A549 (cell line): ENCODE measurements at regions not wholly inside any gene's neighbourhood (a gene's known extent, or its start where the extent isn't known, plus 50 kb on each side); places are given as distances from the start of the nearest gene placed in this dataset.

ENCODE experiments used
- CHD4 ChIP-seq: fragments of 200-600 bp; sonication (generic); IDR thresholded peaks from 2 replicates; pipeline ENCODE4 v1.6.1; 2016; ENCODE audit warnings: antibody characterized with exemption, mild to moderate bottlenecking, borderline replicate concordance
- EP300 ChIP-seq, 2 experiments: fragments of >200 bp; sonication (Bioruptor Twin); formaldehyde crosslinking; IDR thresholded peaks; 2 replicates in 1 of 2; 3 replicates in 1 of 2; pipeline ENCODE4 v1.6.1; 2016 to 2017
- RAD21 ChIP-seq, 2 experiments: fragments of >200 bp in 1 of 2; sonication (Bioruptor Twin) in 1 of 2; formaldehyde crosslinking in 1 of 2; IDR thresholded peaks in 1 of 2; conservative IDR thresholded peaks in 1 of 2; 2 replicates in 1 of 2; 3 replicates in 1 of 2; pipeline ENCODE4 v1.6.1; 2012 to 2018; ENCODE audit warnings: inconsistent platforms in 1 of 2
- TF ChIP-seq, protein P1 (sequence below): fragments of >200 bp; sonication (Bioruptor Twin); formaldehyde crosslinking; IDR thresholded peaks from 3 replicates; pipeline ENCODE4 v1.5.1; 2016

GRCh38 chr6:54614499-54615195 lies 231.9 kb upstream of the FAM83B start:
- TF ChIP-seq, protein P1, sequence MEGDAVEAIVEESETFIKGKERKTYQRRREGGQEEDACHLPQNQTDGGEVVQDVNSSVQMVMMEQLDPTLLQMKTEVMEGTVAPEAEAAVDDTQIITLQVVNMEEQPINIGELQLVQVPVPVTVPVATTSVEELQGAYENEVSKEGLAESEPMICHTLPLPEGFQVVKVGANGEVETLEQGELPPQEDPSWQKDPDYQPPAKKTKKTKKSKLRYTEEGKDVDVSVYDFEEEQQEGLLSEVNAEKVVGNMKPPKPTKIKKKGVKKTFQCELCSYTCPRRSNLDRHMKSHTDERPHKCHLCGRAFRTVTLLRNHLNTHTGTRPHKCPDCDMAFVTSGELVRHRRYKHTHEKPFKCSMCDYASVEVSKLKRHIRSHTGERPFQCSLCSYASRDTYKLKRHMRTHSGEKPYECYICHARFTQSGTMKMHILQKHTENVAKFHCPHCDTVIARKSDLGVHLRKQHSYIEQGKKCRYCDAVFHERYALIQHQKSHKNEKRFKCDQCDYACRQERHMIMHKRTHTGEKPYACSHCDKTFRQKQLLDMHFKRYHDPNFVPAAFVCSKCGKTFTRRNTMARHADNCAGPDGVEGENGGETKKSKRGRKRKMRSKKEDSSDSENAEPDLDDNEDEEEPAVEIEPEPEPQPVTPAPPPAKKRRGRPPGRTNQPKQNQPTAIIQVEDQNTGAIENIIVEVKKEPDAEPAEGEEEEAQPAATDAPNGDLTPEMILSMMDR, result no peak
- no peak for TF ChIP-seq EP300 (IDR thresholded peaks at IDR 0.05)
- TF ChIP-seq CHD4, result no peak
- TF ChIP-seq RAD21 (conservative IDR thresholded peaks at IDR 0.05 in 1 of 2, IDR thresholded peaks at IDR 0.05 in 1 of 2), result no peak
